IPS DF 6.9 (cell line): ENCODE measurements at regions not wholly inside any gene's neighbourhood (a gene's known extent, or its start where the extent isn't known, plus 50 kb on each side); places are given as distances from the start of the nearest gene placed in this dataset.

ENCODE experiments used
- DNase-seq: peaks from one replicate; pipeline ENCODE4 v3.0.0-alpha.2; 2013; ENCODE audit warnings: low read depth, low spot score
- H3K27ac ChIP-seq: one replicate; pipeline ENCODE4 v1.5.1; 2013; ENCODE audit warnings: low read length, control low read depth
- H3K27me3 ChIP-seq: 2 replicates; pipeline ENCODE4 v1.6.1; 2013; ENCODE audit warnings: mild to moderate bottlenecking, low read length; ENCODE audit not compliant: control insufficient read depth, insufficient read depth
- H3K36me3 ChIP-seq: 2 replicates; pipeline ENCODE4 v1.6.1; 2013; ENCODE audit warnings: low read length; ENCODE audit not compliant: control insufficient read depth, insufficient read depth
- H3K4me1 ChIP-seq: 2 replicates; pipeline ENCODE4 v1.6.1; 2013; ENCODE audit warnings: low read length; ENCODE audit not compliant: control insufficient read depth, insufficient read depth
- H3K4me3 ChIP-seq: 2 replicates; pipeline ENCODE4 v1.5.1; 2013; ENCODE audit warnings: mild to moderate bottlenecking, low read length
- H3K9me3 ChIP-seq: 2 replicates; pipeline ENCODE4 v1.6.1; 2013; ENCODE audit warnings: low read length, inconsistent platforms; ENCODE audit not compliant: control insufficient read depth, insufficient read depth
- WGBS: extraction: QIAGEN DNeasy Blood & Tissue Kit; methylation state at CpG from one replicate; pipeline ENCODE4 v1.1.7; 2013; ENCODE audit warnings: mixed read lengths, missing lambda C conversion rate; ENCODE audit not compliant: insufficient read length, insufficient coverage; 5-methylcytosine and 5-hydroxymethylcytosine counted together

GRCh38 chr7:81506609-81507008 is 263.2 kb downstream of the HGF start:
- no peaks in the 10 kb centered on the region for H3K27me3 ChIP-seq
- no CpG with 5 or more reads among the region's 1 CpG for WGBS
- no peak for DNase-seq
- H3K4me1 ChIP-seq = no peaks in the 10 kb centered on the region
- no peak overlapping the region for H3K27ac ChIP-seq
- H3K36me3 ChIP-seq = no peaks in the 10 kb centered on the region
- H3K4me3 ChIP-seq = no peak overlapping the region
- H3K9me3 ChIP-seq = no peaks in the 10 kb centered on the region

- no peak overlapping the region for H3K27ac ChIP-seq
- no peak for DNase-seq
- no peaks in the 10 kb centered on the region for H3K4me1 ChIP-seq
- H3K9me3 ChIP-seq = no peaks in the 10 kb centered on the region
- H3K36me3 ChIP-seq = no peaks in the 10 kb centered on the region
- no peak overlapping the region for H3K4me3 ChIP-seq
- H3K27me3 ChIP-seq = no peaks in the 10 kb centered on the region
These were observed 266.1 kb downstream of the HGF start for GRCh38 chr7:81503771-81504170.

- Histone ChIP-seq H3K9me3 (no peaks in the 10 kb centered on the region), H3K4me1 (no peaks in the 10 kb centered on the region), H3K27me3 (no peaks in the 10 kb centered on the region), H3K27ac (no peak overlapping the region), H3K36me3 (no peaks in the 10 kb centered on the region), H3K4me3 (no peak overlapping the region)
- no CpG with 5 or more reads among the region's 4 CpGs for WGBS
- no peak for DNase-seq
These were observed 266.5 kb downstream of the HGF start for GRCh38 chr7:81503336-81503735.

- Histone ChIP-seq H3K27me3 (no peaks in the 10 kb centered on the region), H3K27ac (no peak overlapping the region), H3K9me3 (no peaks in the 10 kb centered on the region), H3K4me1 (no peaks in the 10 kb centered on the region), H3K36me3 (no peaks in the 10 kb centered on the region), H3K4me3 (no peak overlapping the region)
- WGBS = no CpG with 5 or more reads among the region's 2 CpGs
- DNase-seq = no peak
These were observed 268.6 kb downstream of the HGF start for GRCh38 chr7:81501220-81501619.

GRCh38 chr7:81500631-81501030 is 269.2 kb downstream of the HGF start:
- Histone ChIP-seq H3K9me3 (no peaks in the 10 kb centered on the region), H3K4me1 (no peaks in the 10 kb centered on the region), H3K27me3 (no peaks in the 10 kb centered on the region), H3K27ac (no peak overlapping the region), H3K4me3 (no peak overlapping the region), H3K36me3 (no peaks in the 10 kb centered on the region)
- DNase-seq = no peak
- whole genome bisulfite sequencing = 100% methylated on average over 3 of the region's 8 CpGs

- H3K27ac ChIP-seq = no peak overlapping the region
- no peak overlapping the region for H3K4me3 ChIP-seq
- H3K9me3 ChIP-seq = no peaks in the 10 kb centered on the region
- no CpG with 5 or more reads among the region's 4 CpGs for WGBS
- no peaks in the 10 kb centered on the region for H3K27me3 ChIP-seq
- H3K4me1 ChIP-seq = no peaks in the 10 kb centered on the region
- DNase-seq = peak; percentile 66
- no peaks in the 10 kb centered on the region for H3K36me3 ChIP-seq
These were observed 270.4 kb downstream of the HGF start for GRCh38 chr7:81499262-81500116.

GRCh38 chr7:81498176-81498575 is 271.7 kb downstream of the HGF start:
- Histone ChIP-seq H3K36me3 (no peaks in the 10 kb centered on the region), H3K27ac (no peak overlapping the region)
- WGBS = no CpG with 5 or more reads among the region's 1 CpG

GRCh38 chr7:81492910-81493309 is 276.9 kb downstream of the HGF start:
- no peaks in the 10 kb centered on the region; the same call in 1 of the 2 replicates for H3K4me1 ChIP-seq
- H3K36me3 ChIP-seq = no peaks in the 10 kb centered on the region
- no peaks in the 10 kb centered on the region for H3K9me3 ChIP-seq
- no peak overlapping the region for H3K27ac ChIP-seq
- no peak for DNase-seq
- no CpG with 5 or more reads among the region's 1 CpG for WGBS
- H3K4me3 ChIP-seq = no peak overlapping the region
- no peaks in the 10 kb centered on the region for H3K27me3 ChIP-seq

More at GRCh38 chr7:81498176-81498575, 271.7 kb downstream of the HGF start:
- DNase-seq = no peak
- H3K9me3 ChIP-seq = no peaks in the 10 kb centered on the region
- no peaks in the 10 kb centered on the region for H3K4me1 ChIP-seq
- H3K4me3 ChIP-seq = no peak overlapping the region
- H3K27me3 ChIP-seq = no peaks in the 10 kb centered on the region

- Histone ChIP-seq H3K4me1 (no peaks in the 10 kb centered on the region; the same call in 1 of the 2 replicates), H3K36me3 (no peaks in the 10 kb centered on the region), H3K4me3 (no peak overlapping the region), H3K27me3 (no peaks in the 10 kb centered on the region), H3K9me3 (no peaks in the 10 kb centered on the region), H3K27ac (no peak overlapping the region)
- WGBS = no CpG with 5 or more reads among the region's 1 CpG
- DNase-seq = no peak
These were observed 277.6 kb downstream of the HGF start for GRCh38 chr7:81492240-81492639.

- WGBS = no CpG with 5 or more reads among the region's 3 CpGs
- Histone ChIP-seq H3K4me3 (no peak overlapping the region), H3K36me3 (no peaks in the 10 kb centered on the region), H3K27me3 (no peaks in the 10 kb centered on the region), H3K9me3 (no peaks in the 10 kb centered on the region), H3K27ac (no peak overlapping the region), H3K4me1 (no peaks in the 10 kb centered on the region; the same call in 1 of the 2 replicates)
- no peak for DNase-seq
These were observed 278.3 kb downstream of the HGF start for GRCh38 chr7:81491573-81491972.

- no peak for DNase-seq
- no CpG with 5 or more reads among the region's 2 CpGs for WGBS
These were observed 281.6 kb downstream of the HGF start for GRCh38 chr7:81488210-81488609.

More at GRCh38 chr7:81488210-81488609, 281.6 kb downstream of the HGF start:
- Histone ChIP-seq H3K36me3 (no peaks in the 10 kb centered on the region), H3K4me1 (peaks cover 1% of the 10 kb centered on the region; the same call in 1 of the 2 replicates), H3K4me3 (no peak overlapping the region), H3K9me3 (no peaks in the 10 kb centered on the region), H3K27ac (no peak overlapping the region), H3K27me3 (no peaks in the 10 kb centered on the region)
